ENCODE measurements at regions not wholly inside any gene's neighbourhood (a gene's known extent, or its start where the extent isn't known, plus 50 kb on each side); places are given as distances from the start of the nearest gene placed in this dataset.
"Not testable (repeated sequence)": the region's sequence is repeated elsewhere in the genome, so short reads cannot be mapped to it uniquely, and the experiment has no call there.

- DNase-seq (ENCODE audit: low read depth, low spot score), result no peak
These were observed 1584.2 kb upstream of the SLC10A2 start for GRCh38 chr13:104650431-104650830.

DNA sequence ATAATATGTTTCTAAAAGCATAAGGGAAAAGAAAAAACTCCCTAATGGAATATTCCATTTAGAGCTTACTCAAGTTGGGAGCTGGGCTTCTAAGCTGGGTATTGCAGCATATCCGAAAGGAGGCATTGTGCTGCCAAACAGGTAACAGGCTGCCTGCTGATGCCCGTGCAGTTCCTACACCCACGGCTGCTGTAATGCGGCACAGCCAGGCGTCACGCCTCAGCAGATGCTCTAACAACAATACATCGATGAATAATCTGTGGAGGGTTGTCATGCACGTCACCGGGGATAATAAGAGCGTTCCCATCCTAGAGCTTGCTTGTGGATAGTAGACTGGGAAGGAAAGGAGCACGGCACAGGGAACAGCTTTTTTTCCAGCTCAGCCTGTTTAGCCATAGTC, 1582.1 kb upstream of the SLC10A2 start:
- no peak for DNase-seq (ENCODE audit: low read depth, low spot score)

GRCh38 chr13:104645786-104646185, 1579.6 kb upstream of the SLC10A2 start:
- no peak for DNase-seq (ENCODE audit: low read depth, low spot score)

GRCh38 chr13:104641309-104641708, 1575.1 kb upstream of the SLC10A2 start:
- no peak for DNase-seq (ENCODE audit: low read depth, low spot score)

DNA sequence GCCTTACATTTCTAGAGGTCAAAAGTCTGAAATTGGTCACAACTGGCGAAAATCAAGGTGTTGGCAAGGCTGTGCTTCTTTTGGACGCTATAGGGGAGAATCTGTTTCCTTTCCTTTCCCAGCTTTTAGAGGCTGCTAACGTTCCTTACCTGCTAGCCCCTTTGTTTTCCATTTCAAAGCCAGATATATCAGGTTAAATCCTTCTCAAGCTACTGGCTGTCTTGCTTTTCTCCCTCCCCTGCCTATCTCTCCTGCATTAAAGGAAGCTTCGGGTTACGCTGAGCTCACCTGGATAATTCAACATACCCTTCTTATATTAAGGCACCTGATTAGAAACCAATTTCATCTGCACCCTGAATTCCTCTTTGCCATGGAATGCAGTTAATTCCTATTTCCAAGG, 1569.7 kb upstream of the SLC10A2 start:
- no peak for DNase-seq (ENCODE audit: low read depth, low spot score)

DNA sequence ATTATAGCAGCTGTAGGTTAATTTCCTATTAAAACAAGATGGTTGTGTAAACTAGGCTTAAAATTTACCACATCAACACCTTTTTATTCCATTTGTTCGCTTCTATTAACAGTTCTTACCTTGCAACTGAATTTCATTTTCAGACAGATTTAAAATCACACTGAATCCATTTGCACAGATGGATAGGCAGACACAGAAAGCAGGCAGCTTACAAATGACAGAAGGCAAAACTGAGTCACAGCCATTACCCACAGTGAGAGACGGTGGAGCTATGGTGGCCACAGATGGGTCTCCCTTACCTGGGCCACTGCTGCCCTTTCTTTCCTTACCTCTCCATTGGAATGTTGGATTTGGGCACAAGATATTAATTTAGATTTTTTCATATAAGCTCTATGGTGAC, 1567.8 kb upstream of the SLC10A2 start:
- no peak for DNase-seq (ENCODE audit: low read depth, low spot score)

DNA sequence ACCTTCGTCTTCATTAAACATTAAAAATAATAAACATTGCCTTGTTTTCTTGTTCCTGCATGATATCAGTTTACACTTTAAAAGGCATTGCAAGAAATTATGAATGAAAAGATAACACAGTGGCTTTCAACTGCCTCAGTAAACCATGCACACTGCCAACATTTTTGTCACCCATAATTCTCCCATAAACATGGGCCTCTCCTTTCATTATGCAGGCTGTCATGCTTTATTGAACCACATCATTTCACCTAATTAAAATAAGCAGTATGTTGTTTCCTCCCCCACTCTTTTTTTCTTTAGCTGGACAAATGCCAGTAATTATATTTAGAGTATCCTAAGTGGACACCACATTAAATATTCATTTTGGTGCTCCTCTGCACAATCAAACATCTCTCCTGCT, 1566.5 kb upstream of the SLC10A2 start:
- no peak for DNase-seq (ENCODE audit: low read depth, low spot score)

DNA sequence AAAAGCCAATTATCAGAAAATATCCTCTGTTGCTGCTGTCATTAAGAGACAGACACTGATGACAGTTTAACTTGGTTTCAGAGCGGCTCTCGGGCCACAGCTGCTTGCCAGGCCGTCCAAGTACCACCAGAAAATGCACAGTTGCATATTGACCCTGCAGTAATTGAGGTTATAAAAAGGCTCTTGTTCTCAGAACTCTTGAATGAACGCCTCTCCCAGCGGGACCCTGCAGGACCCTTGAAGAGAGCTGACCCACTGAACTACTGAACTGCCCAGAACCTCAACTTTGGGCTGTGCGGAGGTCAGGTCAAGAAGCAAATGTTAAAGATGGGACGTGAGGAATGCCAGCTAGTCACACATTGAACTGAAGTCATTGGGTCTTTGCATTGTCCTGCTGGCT, 1559.0 kb upstream of the SLC10A2 start:
- no peak for DNase-seq (ENCODE audit: low read depth, low spot score)

- no peak for DNase-seq (ENCODE audit: low read depth, low spot score)
These were observed 1550.8 kb upstream of the SLC10A2 start for GRCh38 chr13:104616990-104617389.

GRCh38 chr13:104614361-104615145, 1548.3 kb upstream of the SLC10A2 start:
- no peak for DNase-seq (ENCODE audit: low read depth, low spot score)

DNA sequence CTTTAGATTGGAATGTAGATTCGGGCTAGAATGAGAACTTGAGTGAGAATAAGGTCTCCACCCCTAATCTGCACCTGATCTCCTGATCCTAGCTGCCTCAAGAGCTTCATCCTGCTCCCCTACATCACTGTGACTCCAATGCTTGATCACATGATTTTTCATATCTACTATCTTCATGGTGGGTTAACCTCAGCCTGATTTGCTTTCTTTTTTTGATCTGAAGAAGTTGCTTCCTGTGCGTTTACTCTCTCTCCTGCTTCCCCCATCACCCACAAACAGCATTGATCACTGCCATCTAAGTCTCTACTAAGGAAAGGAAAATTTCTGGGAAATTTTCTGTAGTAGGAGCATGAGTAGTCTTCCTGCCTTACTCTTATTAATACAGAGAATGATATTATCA, 1542.1 kb upstream of the SLC10A2 start:
- no peak for DNase-seq (ENCODE audit: low read depth, low spot score)

- DNase-seq (ENCODE audit: low read depth, low spot score), result not testable (repeated sequence)
These were observed 1539.2 kb upstream of the SLC10A2 start for GRCh38 chr13:104605435-104605834.

- no peak for DNase-seq (ENCODE audit: low read depth, low spot score)
These were observed 1531.4 kb upstream of the SLC10A2 start for GRCh38 chr13:104597546-104598180.

DNA sequence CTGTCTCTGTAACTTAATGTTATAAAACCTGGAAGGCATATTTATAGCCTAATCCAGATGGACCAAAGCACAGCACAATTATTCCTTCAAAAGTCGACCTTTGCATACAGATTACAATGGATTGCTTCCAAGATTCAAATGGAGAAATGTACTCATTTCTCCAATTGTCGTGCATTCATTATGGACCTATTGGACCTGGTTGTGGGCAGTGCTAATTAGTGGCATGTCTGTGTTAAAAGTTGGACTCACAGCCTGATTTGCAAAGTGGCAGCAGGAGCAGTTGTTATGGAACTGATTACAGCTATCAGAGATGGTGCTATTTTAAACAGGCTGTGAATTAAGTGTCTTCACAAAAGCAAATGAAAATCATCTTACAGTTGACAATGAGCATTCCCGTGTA, 1529.3 kb upstream of the SLC10A2 start:
- DNase-seq (ENCODE audit: low read depth, low spot score), result no peak

- DNase-seq (ENCODE audit: low read depth, low spot score), result no peak
These were observed 1528.6 kb upstream of the SLC10A2 start for GRCh38 chr13:104594806-104595205.

- DNase-seq (ENCODE audit: low read depth, low spot score), result no peak
These were observed 1527.5 kb upstream of the SLC10A2 start for GRCh38 chr13:104593693-104594092.

DNA sequence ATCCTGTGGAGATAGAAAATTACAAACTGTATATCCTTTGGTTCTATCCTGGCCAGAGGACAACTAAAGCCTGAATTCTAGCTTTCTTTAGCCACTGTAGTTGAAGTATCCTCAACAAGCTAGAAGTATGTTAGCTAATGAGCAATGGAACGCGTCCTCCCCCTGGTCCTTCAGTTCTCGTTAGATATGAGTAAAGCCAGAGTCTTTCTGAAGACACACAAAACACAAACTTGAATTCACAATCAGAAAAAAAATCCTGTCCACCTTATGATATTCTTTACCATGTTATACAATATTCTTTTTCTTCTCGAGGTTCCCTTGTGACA, 1527.0 kb upstream of the SLC10A2 start:
- no peak for DNase-seq (ENCODE audit: low read depth, low spot score)

GRCh38 chr13:104592545-104593250, 1526.5 kb upstream of the SLC10A2 start:
- no peak for DNase-seq (ENCODE audit: low read depth, low spot score)

DNA sequence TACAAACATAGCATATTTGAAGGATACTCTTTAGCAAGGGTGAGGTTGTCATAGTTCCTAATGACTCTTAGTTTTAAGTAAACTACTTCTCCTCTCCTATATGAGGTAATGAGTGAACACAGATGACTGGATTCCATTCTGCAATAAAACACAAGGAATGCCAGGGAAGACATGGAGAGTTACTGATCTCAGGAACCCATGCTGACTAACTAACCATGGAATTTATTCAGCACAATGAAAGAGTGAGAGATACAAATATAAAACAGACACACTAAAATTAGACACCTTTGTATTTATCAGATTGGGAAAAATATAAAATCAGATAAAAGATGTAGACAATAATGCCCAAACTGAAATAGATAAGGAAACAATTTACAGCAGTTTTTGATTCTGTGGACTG, 1525.9 kb upstream of the SLC10A2 start:
- no peak for DNase-seq (ENCODE audit: low read depth, low spot score)

- no peak for DNase-seq (ENCODE audit: low read depth, low spot score)
These were observed 1520.0 kb upstream of the SLC10A2 start for GRCh38 chr13:104586051-104586746.

DNA sequence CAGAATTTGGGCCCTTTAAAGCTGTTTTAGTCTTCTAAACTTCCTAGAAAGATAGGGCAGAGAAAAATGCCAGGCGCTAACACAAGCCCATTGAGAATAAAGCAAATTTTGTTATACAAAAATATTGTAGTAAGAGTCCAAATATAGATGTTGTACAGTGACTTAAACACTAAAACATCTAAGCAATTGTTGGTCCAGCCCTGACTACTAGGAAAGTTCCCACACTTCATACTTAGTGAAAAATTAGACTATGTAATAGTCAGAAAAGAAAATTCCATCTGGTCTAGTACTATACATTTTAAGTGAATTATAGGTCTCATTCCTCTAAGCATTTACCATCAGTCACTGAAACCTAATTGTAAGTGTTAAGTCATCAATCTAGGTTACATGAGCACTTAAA, 1518.3 kb upstream of the SLC10A2 start:
- no peak for DNase-seq (ENCODE audit: low read depth, low spot score)

GRCh38 chr13:104580931-104581330, 1514.7 kb upstream of the SLC10A2 start:
- no peak for DNase-seq (ENCODE audit: low read depth, low spot score)

Data from brain pericyte (primary cell).